GM18861 (cell line): ENCODE measurements at regions not wholly inside any gene's neighbourhood (a gene's known extent, or its start where the extent isn't known, plus 50 kb on each side); places are given as distances from the start of the nearest gene placed in this dataset.
"Not testable (repeated sequence)": the region's sequence is repeated elsewhere in the genome, so short reads cannot be mapped to it uniquely, and the experiment has no call there.

Experiments
- ATAC-seq: cut with Tn5 transposase; IDR thresholded peaks from one replicate; pipeline ENCODE4 v1.9.1; 2021; ENCODE audit not compliant: unreplicated experiment

DNA sequence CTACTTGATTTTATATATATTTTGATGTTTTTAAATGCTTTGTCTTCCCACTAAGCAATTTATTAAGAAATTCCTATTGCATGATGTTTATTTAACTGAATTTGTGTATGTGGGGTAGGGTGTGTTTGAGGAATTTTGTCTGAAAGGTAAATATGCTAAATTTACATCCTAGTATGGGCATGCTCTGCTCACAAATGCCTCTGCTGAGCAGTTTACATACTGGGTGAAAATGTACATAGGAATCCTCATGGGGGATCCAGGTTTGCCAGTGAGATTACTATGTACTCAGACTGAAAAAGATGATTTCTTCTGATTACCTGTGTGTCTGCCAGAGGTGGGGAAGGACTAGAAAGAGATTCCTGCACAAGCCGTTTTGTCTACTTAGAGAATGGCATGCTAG is 126.6 kb downstream of the DISP1 start:
- no peak for ATAC-seq

DNA sequence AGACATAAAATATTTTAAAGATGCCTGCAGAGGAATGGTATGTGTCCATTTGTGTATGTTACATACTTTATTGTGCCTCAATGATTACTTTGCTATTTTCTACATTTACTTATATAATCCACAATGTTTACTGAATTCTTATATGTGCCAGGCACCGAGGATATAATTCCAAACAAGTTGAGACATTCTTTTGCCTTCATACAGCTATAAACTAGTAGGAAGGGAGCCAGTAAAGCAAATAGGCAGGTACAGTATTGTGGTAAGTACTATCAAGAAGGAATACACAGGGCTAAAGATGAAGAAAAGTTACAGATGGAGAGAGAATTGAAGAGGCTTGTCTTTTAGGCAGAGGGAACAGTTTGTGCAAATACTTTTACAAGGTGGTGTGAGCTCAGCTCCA is 131.6 kb downstream of the DISP1 start:
- ATAC-seq = no peak

DNA sequence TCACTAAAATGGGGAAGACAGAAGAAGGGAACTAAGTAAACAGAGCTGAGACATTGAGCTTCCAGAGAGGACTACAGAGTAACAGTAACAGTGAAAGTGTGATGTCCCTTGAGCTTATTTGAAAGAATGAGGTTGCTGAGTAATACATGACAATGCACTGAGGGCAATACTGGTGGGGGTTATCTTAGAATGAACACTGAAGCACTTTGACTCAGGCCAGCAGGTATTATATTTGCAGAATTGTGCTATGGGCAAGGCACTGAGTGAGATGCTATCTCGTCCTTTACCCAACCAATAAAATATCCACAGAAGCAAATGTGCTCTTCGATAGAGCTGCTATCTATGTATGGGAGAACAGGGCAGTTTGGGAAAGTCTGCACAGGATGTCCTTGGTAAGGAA is 133.2 kb downstream of the DISP1 start:
- ATAC-seq = no peak

GRCh38 chr1:222950892-222951291 is 136.1 kb downstream of the DISP1 start:
- no peak for ATAC-seq

GRCh38 chr1:222953585-222953984 is 138.7 kb downstream of the DISP1 start:
- no peak for ATAC-seq

GRCh38 chr1:222955964-222956363 is 141.1 kb downstream of the DISP1 start:
- no peak for ATAC-seq

DNA sequence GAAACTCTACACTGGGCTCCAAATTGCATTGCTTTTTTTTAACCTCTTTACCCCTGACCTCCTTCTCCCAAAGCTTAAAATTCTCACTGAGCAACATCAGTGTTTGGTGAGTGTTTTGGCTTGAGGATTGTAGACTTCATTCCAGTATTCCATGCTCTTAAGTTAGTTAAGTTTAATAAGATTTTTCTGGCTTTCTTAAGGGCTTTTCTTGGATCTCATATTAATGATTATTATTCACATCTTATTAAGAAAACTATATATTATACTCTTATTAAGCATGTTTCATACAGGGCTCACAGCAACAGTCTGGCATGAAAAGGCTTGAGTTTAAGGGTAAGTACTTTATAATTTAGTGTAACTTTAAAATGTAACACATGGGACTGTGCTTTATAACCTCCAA is 141.8 kb downstream of the DISP1 start:
- no peak for ATAC-seq

GRCh38 chr1:222967466-222968240 is 152.8 kb downstream of the DISP1 start:
- ATAC-seq = no peak

GRCh38 chr1:222970040-222970439 is 155.2 kb downstream of the DISP1 start:
- no peak for ATAC-seq

DNA sequence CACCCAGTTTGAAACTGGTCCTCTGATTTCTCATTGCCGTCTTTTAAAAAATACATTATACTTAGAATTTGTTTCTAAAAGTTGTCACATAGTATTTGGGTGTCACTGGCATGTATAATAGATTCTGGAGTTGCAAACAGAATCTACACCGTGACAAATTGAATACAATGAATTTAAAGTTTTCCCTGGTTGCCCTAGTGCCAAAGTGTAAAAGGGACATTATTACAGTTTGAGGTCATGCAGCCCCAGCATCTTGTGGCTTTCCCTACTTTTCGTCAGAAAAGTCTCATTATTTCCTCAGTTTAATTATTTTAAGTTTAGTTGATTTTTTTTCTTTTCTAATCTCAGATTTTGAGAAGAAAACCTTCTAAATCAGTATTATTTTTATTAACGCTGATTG is 155.9 kb downstream of the DISP1 start:
- no peak for ATAC-seq

DNA sequence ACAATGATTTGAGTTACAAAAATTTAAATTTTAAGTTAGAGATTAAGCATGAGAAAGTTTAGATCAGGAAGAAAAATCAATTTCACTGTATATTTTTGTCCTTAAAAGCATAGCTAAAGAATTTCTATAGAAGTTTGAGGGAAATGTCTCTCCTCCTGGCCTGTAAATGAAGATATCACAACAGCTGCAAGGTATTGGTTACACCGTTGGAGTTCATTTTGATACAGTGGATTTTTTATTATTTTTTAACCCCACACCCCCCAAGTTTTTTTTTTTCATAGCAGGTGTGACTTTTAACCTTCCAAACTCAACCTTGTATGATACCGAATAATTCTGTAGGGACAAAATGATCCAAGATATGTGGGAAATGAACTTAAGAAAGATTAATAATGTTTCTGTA is 156.3 kb downstream of the DISP1 start:
- no peak for ATAC-seq

GRCh38 chr1:222973561-222973960 is 158.7 kb downstream of the DISP1 start:
- ATAC-seq = no peak

- ATAC-seq = no peak
These were observed 159.7 kb downstream of the DISP1 start for GRCh38 chr1:222974496-222974895.

GRCh38 chr1:222975472-222976122 is 160.8 kb downstream of the DISP1 start:
- ATAC-seq = no peak

GRCh38 chr1:222976453-222976852 is 161.6 kb downstream of the DISP1 start:
- no peak for ATAC-seq

DNA sequence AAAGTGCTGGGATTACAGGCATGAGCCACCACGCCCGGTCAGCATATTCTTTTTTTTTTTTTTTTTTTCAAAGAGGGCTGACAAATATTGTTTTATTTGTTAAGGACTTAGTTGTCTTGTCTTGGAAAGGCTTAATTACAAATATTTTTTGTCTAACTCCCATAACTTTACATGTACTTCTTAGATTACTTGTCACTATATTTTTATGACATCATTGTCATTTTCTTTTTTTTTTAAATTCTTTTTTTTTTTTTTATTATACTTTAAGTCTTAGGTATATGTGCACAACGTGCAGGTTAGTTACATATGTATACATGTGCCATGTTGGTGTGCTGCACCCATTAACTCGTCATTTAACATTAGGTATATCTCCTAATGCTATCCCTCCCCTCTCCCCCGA is 162.5 kb downstream of the DISP1 start:
- ATAC-seq = not testable (repeated sequence)

GRCh38 chr1:222979561-222979960 is 163.5 kb downstream of the TLR5 start:
- no peak for ATAC-seq

- no peak for ATAC-seq
These were observed 155.4 kb downstream of the TLR5 start for GRCh38 chr1:222987674-222988076.

- no peak for ATAC-seq
These were observed 153.6 kb downstream of the TLR5 start for GRCh38 chr1:222989443-222989842.

DNA sequence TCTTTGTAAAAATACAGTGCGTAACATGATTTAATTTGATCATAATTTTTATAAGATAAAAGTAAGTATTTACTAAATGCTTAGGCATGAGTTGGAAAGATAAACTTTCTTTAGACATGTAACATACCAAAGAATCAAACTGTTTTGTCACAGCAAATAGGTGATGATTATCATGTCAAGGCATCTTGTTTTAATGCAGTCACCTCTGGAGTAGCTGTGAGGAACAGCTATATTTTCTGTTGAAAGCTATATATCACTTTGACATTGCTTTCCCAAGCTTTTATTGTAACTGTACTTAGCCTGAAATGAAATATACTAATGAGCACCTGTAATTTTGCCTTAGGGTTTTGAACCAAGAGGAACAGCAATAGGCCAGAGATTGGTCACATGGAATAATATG is 151.9 kb downstream of the TLR5 start:
- ATAC-seq = no peak

- ATAC-seq = no peak
These were observed 151.1 kb downstream of the TLR5 start for GRCh38 chr1:222991908-222992307.

DNA sequence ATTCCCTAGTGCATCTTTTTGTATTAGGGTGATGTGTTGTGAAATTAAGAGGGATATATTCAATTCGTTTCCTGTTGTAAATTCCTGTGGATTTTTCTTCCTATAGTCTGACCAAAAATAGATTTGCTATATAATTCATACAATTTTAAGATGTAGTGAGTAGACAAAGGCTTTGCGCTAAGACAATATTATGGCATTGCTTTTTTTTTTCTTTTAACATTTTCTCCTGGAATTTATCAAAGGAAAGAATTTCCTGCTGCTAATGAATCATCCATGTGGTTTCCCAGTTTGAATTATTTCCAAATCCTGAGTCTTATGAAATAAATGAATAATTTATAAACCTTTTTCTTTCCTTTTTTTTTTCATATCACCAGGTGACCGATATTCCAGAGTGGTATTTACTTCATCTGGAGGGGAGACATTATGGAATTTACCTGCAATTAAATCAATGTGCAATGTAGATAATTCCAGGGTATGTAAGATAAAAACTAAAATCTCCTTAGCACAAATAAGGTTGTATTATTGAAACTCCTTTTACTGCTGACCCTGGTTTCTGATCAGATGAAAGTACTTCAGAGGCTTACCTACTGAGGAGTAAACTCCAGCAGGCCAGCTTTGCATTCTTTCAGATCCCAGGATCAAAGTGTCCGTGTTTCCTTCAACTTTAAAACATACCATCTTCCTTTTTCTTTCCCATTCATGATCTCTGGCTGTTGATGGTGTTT is 148.4 kb downstream of the TLR5 start:
- ATAC-seq = no peak
